Neuronal stem cell (in vitro differentiated cells): ENCODE measurements at regions not wholly inside any gene's neighbourhood (a gene's known extent, or its start where the extent isn't known, plus 50 kb on each side); places are given as distances from the start of the nearest gene placed in this dataset.
A peak's percentile ranks its signal among the peaks of the same experiment; 100 is the strongest.

Experiments
- DNase-seq: peaks from one replicate; pipeline ENCODE4 v3.0.0-alpha.2; 2013; ENCODE audit warnings: low spot score
- H2AFZ ChIP-seq: one replicate; pipeline ENCODE4 v1.6.1; 2013; ENCODE audit warnings: mild to moderate bottlenecking, low read length, inconsistent platforms
- H2AK5ac ChIP-seq: 2 replicates; pipeline ENCODE4 v1.6.1; 2013; ENCODE audit warnings: low read depth, mild to moderate bottlenecking, inconsistent platforms, low read length, moderate library complexity, mixed read lengths
- H2BK120ac ChIP-seq: 2 replicates; pipeline ENCODE4 v1.6.1; 2013; ENCODE audit warnings: low read depth, mild to moderate bottlenecking, inconsistent platforms, low read length, moderate library complexity, mixed read lengths
- H2BK12ac ChIP-seq: one replicate; pipeline ENCODE4 v1.6.1; 2013; ENCODE audit warnings: low read length, inconsistent platforms
- H2BK15ac ChIP-seq: 2 replicates; pipeline ENCODE4 v1.6.1; 2013; ENCODE audit warnings: mild to moderate bottlenecking, low read length, inconsistent platforms, mixed read lengths
- H2BK5ac ChIP-seq: one replicate; pipeline ENCODE4 v1.6.1; 2013; ENCODE audit warnings: inconsistent platforms, mild to moderate bottlenecking, low read length, moderate library complexity
- H3K14ac ChIP-seq: one replicate; pipeline ENCODE4 v1.6.1; 2013; ENCODE audit warnings: low read length, inconsistent platforms
- H3K18ac ChIP-seq: 2 replicates; pipeline ENCODE4 v1.6.1; 2013; ENCODE audit warnings: low read length, inconsistent platforms
- H3K23ac ChIP-seq: 2 replicates; pipeline ENCODE4 v1.6.1; 2013; ENCODE audit warnings: low read depth, mild to moderate bottlenecking, mixed read lengths, low read length, inconsistent platforms; ENCODE audit not compliant: poor library complexity
- H3K27ac ChIP-seq: replicated peaks from 3 replicates; pipeline ENCODE4 v1.5.1; 2013; ENCODE audit warnings: low read length, inconsistent platforms
- H3K27me3 ChIP-seq, 3 experiments: 2 replicates each; pipeline ENCODE4 v1.6.1; 2013; ENCODE audit warnings: low read length in 3 of 3, mild to moderate bottlenecking in 2 of 3, inconsistent platforms in 1 of 3, low read depth in 1 of 3, mixed read lengths in 1 of 3, moderate library complexity in 1 of 3; ENCODE audit not compliant: control insufficient read depth in 3 of 3, insufficient read depth in 3 of 3
- H3K36me3 ChIP-seq, 2 donors: replicated peaks in 1 of 2; 2 replicates each; pipeline ENCODE4 v1.6.1; 2013; ENCODE audit warnings: low read length in 2 of 2; ENCODE audit not compliant: control insufficient read depth in 2 of 2, insufficient read depth in 2 of 2
- H3K4ac ChIP-seq: 2 replicates; pipeline ENCODE4 v1.6.1; 2013; ENCODE audit warnings: inconsistent platforms, mild to moderate bottlenecking, low read length, moderate library complexity
- H3K4me1 ChIP-seq, 2 donors: 1 replicate in 1 of 2; 2 replicates in 1 of 2; pipeline ENCODE4 v1.6.1; 2013; ENCODE audit warnings: low read length in 2 of 2, low read depth in 1 of 2; ENCODE audit not compliant: control insufficient read depth in 2 of 2, insufficient read depth in 1 of 2
- H3K4me2 ChIP-seq: one replicate; pipeline ENCODE4 v1.6.1; 2013; ENCODE audit warnings: mild to moderate bottlenecking, low read length, inconsistent platforms; ENCODE audit not compliant: insufficient read depth, poor library complexity, severe bottlenecking
- H3K4me3 ChIP-seq, 2 donors: 2 replicates each; pipeline ENCODE4 v1.5.1; 2013; ENCODE audit warnings: low read length in 2 of 2, mild to moderate bottlenecking in 2 of 2, inconsistent platforms in 1 of 2, moderate library complexity in 1 of 2
- H3K79me1 ChIP-seq: one replicate; pipeline ENCODE4 v1.6.1; 2013; ENCODE audit warnings: low read depth, mild to moderate bottlenecking, inconsistent platforms, low read length, moderate library complexity
- H3K9ac ChIP-seq: one replicate; pipeline ENCODE4 v1.6.1; 2013; ENCODE audit warnings: mild to moderate bottlenecking, low read depth, low read length, inconsistent platforms; ENCODE audit not compliant: poor library complexity
- H3K9me3 ChIP-seq, 2 donors: replicated peaks in 1 of 2; 2 replicates each; pipeline versions ENCODE3 to v1.6.1; 2013; ENCODE audit warnings: low read length in 2 of 2, mild to moderate bottlenecking in 2 of 2, inconsistent platforms in 1 of 2, low read depth in 1 of 2, mixed read lengths in 1 of 2, moderate library complexity in 1 of 2; ENCODE audit not compliant: control insufficient read depth in 2 of 2, insufficient read depth in 1 of 2
- H4K8ac ChIP-seq: one replicate; pipeline ENCODE4 v1.6.1; 2013; ENCODE audit warnings: low read depth, mild to moderate bottlenecking, inconsistent platforms, low read length, moderate library complexity
- H4K91ac ChIP-seq: one replicate; pipeline ENCODE4 v1.6.1; 2013; ENCODE audit warnings: low read length, low read depth, mild to moderate bottlenecking, inconsistent platforms; ENCODE audit not compliant: poor library complexity
- WGBS, 2 donors: extraction: QIAGEN DNeasy Blood & Tissue Kit; methylation state at CpG; one replicate each; pipeline ENCODE4 v1.1.7; 2013; ENCODE audit warnings: missing lambda C conversion rate in 2 of 2, mixed read lengths in 1 of 2; ENCODE audit not compliant: insufficient read length in 2 of 2, insufficient replicate concordance in 1 of 2; ENCODE audit errors: extremely low coverage in 2 of 2; 5-methylcytosine and 5-hydroxymethylcytosine counted together

DNA sequence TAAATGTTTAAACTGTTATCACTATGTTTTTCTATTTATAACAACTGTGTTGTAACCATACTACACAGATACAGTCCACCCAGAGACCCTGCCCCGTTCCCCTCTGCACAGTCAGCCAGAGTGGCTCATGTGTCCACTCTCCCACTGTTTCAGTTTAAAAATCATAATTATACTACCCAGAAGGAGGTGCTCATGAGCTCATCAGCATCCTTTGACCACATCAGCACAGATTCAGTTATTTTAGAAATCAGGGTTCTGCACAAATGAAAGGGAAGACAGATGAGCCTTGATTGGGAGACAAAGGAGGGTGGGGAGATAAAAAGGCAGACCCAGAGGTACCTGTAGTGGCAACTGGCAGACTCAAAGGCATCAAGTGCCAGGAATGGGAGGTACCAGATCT is 124.3 kb downstream of the RCN1 start:
- Histone ChIP-seq H3K27ac (no peak overlapping the region), H3K9me3 (no peaks in the 10 kb centered on the region), H3K27me3 (no peaks in the 10 kb centered on the region), H2BK120ac (no peak overlapping the region), H2AFZ (no peak overlapping the region), H3K4me1 (peaks cover 0 to 3% of the 10 kb centered on the region in 2 donors), H3K14ac (no peak overlapping the region), H3K9ac (no peak overlapping the region), H2BK12ac (no peak overlapping the region), H3K79me1 (no peaks in the 10 kb centered on the region), H3K18ac (no peak overlapping the region), H3K4me2 (no peak overlapping the region), H3K23ac (no peak overlapping the region), H3K36me3 (no peaks in the 10 kb centered on the region), H3K4ac (no peak overlapping the region), H4K91ac (no peak overlapping the region), H2AK5ac (no peak overlapping the region), H4K8ac (no peak overlapping the region), H3K4me3 (no peak overlapping the region), H2BK5ac (no peak overlapping the region), H2BK15ac (no peak overlapping the region)
- WGBS, 2 donors: no CpG with 5 or more reads among the region's 1 CpG
- no peak for DNase-seq

DNA sequence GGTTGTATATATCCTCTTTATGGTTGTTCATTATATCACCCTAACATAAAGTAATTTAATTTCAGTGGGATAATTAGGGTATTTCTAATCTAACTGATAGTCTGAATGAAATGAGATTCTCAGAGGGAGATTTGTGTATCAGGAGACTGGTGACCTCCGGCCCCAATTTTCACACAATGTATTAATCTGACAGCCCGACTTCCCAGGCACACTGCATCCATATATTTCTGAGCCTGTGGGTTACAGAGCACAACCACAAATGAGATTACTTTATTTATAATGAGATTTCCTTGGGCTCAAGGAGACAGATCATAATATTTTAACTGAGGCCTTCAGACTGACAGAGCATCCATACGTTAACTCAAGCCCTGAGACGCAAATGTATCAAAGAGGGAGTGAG is 125.9 kb downstream of the RCN1 start:
- no peaks in the 10 kb centered on the region for H3K9me3 ChIP-seq
- H3K4me2 ChIP-seq: no peak overlapping the region
- peaks cover 0 to 3% of the 10 kb centered on the region in 2 donors for H3K4me1 ChIP-seq
- no peak overlapping the region for H3K27ac ChIP-seq
- H3K23ac ChIP-seq: no peak overlapping the region
- no peak for DNase-seq
- H3K9ac ChIP-seq: no peak overlapping the region
- H2BK120ac ChIP-seq: no peak overlapping the region
- H2BK15ac ChIP-seq: no peak overlapping the region
- no peak overlapping the region for H2AFZ ChIP-seq
- no peaks in the 10 kb centered on the region for H3K27me3 ChIP-seq
- no peak overlapping the region for H2BK5ac ChIP-seq
- no peak overlapping the region for H3K14ac ChIP-seq
- no peak overlapping the region for H3K4ac ChIP-seq
- no peak overlapping the region for H2BK12ac ChIP-seq
- no CpG with 5 or more reads among the region's 4 CpGs for WGBS, 2 donors
- no peak overlapping the region for H2AK5ac ChIP-seq
- H3K4me3 ChIP-seq: no peak overlapping the region
- no peak overlapping the region for H4K91ac ChIP-seq
- no peaks in the 10 kb centered on the region for H3K79me1 ChIP-seq
- H3K18ac ChIP-seq: no peak overlapping the region
- H3K36me3 ChIP-seq: no peaks in the 10 kb centered on the region
- no peak overlapping the region for H4K8ac ChIP-seq

DNA sequence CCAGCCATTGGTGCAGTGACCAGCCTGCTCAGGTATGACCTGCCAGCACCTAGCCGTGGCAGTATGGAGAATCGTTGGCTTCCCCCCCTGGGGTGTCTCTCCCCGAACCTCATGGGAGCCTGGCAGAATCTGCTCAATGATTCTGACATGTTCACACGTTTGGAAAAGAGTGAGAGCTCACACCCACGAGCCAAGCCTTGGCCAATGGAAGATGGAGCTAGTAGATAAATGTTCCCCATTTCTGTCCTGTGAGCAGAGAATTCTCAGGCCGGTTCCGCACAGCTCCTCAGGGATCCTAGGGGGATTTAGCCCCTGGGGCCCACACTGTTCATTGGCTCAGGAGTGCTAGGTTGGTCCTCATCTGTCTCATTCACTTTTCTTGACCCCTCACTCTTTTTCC is 128.4 kb downstream of the RCN1 start:
- no peak for DNase-seq
- Histone ChIP-seq H3K9ac (no peak overlapping the region), H3K4me2 (no peak overlapping the region), H3K36me3 (no peaks in the 10 kb centered on the region), H3K4ac (no peak overlapping the region), H3K27me3 (peaks cover 0 to 4% (median 0%) of the 10 kb centered on the region in 3 experiments), H3K23ac (no peak overlapping the region), H2BK5ac (no peak overlapping the region), H3K14ac (no peak overlapping the region), H4K8ac (no peak overlapping the region), H3K9me3 (no peaks in the 10 kb centered on the region), H2AK5ac (no peak overlapping the region), H3K4me1 (no peaks in the 10 kb centered on the region), H2AFZ (no peak overlapping the region), H4K91ac (no peak overlapping the region), H3K79me1 (no peaks in the 10 kb centered on the region), H3K4me3 (no peak overlapping the region), H2BK12ac (no peak overlapping the region), H2BK120ac (no peak overlapping the region), H3K18ac (no peak overlapping the region), H2BK15ac (no peak overlapping the region), H3K27ac (no peak overlapping the region)
- WGBS, 2 donors: no CpG with 5 or more reads among the region's 7 CpGs

DNA sequence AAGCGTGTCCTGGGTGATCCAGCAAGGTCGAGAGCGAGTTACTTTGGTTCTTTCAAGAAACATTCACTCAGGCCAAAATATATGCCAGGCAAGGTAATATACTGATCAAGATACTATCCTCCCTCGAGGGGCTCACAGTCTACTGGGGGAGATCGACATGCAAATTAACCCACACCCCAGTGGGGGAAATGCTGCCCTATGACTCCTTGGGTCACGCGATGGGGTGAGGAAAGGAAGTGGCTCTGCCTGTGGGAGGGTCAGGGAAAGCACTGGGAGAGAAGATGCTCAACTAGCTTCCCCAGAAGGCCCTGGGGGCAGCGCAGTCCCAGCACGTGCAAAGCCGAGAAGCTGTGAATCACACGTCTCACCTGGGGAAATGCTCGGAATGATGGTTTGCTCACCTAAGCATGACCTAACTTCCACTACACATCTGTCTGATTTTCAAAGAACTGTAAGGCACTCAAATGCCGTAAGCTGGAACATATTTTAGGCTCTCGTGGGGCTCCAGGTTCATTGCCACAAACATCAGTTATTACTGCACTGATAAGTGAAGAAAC is 130.7 kb downstream of the RCN1 start:
- H2AK5ac ChIP-seq: no peak overlapping the region
- no peak overlapping the region for H3K23ac ChIP-seq
- no peak overlapping the region for H4K8ac ChIP-seq
- no peak overlapping the region for H3K4ac ChIP-seq
- H2BK5ac ChIP-seq: no peak overlapping the region
- no peak overlapping the region for H3K9ac ChIP-seq
- DNase-seq: no peak
- H3K18ac ChIP-seq: peak overlapping the region; percentile 30
- no peaks in the 10 kb centered on the region for H3K4me1 ChIP-seq
- H4K91ac ChIP-seq: no peak overlapping the region
- peaks cover 0 to 4% (median 0%) of the 10 kb centered on the region in 3 experiments for H3K27me3 ChIP-seq
- no peaks in the 10 kb centered on the region for H3K9me3 ChIP-seq
- no peak overlapping the region for H2BK12ac ChIP-seq
- H3K4me2 ChIP-seq: no peak overlapping the region
- no peaks in the 10 kb centered on the region for H3K36me3 ChIP-seq
- no peaks in the 10 kb centered on the region for H3K79me1 ChIP-seq
- H2BK15ac ChIP-seq: no peak overlapping the region
- no peak overlapping the region for H3K27ac ChIP-seq
- no CpG with 5 or more reads among the region's 14 CpGs for WGBS, 2 donors
- no peak overlapping the region for H3K4me3 ChIP-seq
- no peak overlapping the region for H2BK120ac ChIP-seq
- no peak overlapping the region for H3K14ac ChIP-seq
- H2AFZ ChIP-seq: no peak overlapping the region
